DMS153 (cell line): ENCODE measurements at regions not wholly inside any gene's neighbourhood (a gene's known extent, or its start where the extent isn't known, plus 50 kb on each side); places are given as distances from the start of the nearest gene placed in this dataset.
"Not testable (repeated sequence)": the region's sequence is repeated elsewhere in the genome, so short reads cannot be mapped to it uniquely, and the experiment has no call there.

ENCODE experiments used
- DNase-seq: peaks from one replicate; lab custom pipeline; 2025; lab: John Stamatoyannopoulos, UW

DNA sequence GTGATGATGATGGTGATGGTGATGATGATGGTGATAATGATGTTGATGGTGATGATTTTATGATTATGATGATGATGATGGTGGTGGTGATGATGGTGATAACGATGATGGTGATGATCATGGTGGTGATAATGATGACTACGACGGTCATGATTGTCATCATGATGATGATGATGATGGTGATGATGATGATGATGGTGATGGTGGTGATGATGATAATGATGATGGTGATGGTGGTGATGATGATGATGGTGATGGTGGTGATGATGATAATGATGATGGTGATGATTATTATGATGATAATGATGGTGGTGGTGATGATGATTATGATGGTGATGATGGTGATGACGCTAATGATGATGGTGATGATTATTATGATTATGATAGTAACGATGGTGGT is 54.1 kb upstream of the SFSWAP start:
- DNase-seq = not testable (repeated sequence)

DNA sequence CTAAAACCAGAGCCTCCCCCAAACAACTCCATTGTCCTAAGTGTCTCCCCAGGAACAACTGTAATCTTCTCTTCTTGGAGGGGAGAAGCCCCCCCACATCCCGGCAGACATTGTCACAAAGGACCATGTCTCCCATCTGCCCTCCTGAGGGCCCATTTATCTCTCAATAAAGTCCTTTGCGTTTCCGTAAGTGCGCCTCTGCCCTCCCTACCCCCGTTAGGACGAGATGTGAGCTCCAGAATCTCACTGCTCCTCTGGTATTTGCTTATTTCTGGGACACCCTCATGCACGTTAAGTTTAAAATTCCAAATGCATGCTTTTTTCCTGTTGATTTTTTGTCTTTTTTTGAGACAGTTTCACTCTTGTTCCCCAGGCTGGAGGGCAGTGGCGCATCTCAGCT is 52.3 kb upstream of the SFSWAP start:
- not testable (repeated sequence) for DNase-seq

DNA sequence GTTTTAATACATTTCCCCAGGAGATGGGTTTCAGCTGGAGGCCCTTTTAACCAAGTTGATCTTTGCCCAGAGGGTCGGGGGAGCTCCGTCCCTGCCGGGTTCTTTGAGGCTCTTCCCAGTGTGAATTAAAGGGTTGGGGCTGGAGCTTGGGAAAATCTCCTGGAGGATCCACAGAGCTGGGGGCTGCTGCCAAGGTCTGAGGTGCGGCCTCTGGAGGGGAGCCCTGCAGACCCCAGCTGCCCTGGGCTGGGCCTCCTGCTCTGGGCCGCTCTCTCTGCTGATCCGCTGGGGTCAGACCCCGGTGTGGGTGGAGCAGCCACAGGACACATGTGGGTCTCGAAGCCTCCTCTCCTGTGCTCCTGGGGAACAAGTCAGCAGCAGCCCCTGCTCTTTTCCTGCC is 51.4 kb upstream of the SFSWAP start:
- DNase-seq = not testable (repeated sequence)

DNA sequence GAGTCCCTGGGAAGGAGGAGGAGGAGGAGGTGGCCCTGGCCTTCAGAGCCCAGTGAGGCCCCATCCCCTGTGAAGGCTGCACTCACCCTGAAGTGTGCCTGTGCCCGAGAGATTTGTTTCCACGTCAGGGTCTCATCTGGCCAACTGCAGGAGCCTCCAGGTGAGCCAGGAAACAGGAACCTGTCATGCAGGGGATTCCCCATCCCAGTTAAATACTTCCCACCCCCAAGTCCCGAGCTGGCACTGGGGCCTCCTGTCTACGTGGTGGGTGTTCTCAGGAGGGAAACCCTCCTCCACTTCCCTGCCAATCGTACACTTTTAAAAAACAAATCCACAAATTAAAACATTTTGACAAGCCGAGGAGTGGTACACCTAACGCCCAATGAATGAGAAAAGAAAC is 50.9 kb upstream of the SFSWAP start:
- DNase-seq = not testable (repeated sequence)

DNA sequence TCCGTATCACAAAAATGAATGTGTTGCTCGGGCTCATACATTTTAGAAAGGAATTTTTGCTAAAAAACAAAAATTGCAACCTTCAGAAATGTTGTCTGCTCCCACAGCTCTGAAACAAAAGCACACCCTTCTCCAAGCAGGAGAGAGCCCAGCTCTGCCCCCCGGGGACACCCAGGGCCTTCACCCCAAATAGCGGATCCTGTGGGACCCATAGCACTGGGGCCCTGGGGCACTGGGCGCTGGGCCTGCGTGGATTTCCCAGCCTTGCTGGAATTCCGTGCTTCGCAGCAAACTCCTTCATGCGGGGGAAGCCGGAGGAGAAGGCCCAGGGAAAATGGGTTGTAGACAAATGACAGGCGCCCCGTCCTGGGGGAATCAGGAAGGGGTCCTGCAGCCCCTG is 50.5 kb upstream of the SFSWAP start:
- not testable (repeated sequence) for DNase-seq
